Lung (tissue), 11 donors: ENCODE measurements at regions not wholly inside any gene's neighbourhood (a gene's known extent, or its start where the extent isn't known, plus 50 kb on each side); places are given as distances from the start of the nearest gene placed in this dataset.

Source experiments
- ATAC-seq: fragments of 200-7000 bp; cut with Tn5 transposase; one replicate; pipeline ENCODE4 v1.9.1; 2020; ENCODE audit warnings: moderate number of reproducible peaks; ENCODE audit not compliant: insufficient read depth, low FRiP score
- DNase-seq, 3 donors: peaks; one replicate each; pipeline ENCODE4 v3.0.0-alpha.2; 2013 to 2017
- H3K27ac ChIP-seq, 2 donors: one replicate each; pipeline ENCODE4 v1.5.1; 2013; ENCODE audit warnings: mild to moderate bottlenecking in 2 of 2, moderate library complexity in 2 of 2, control low read depth in 1 of 2, inconsistent platforms in 1 of 2, low read depth in 1 of 2, low read length in 1 of 2
- H3K27me3 ChIP-seq, 3 donors: one replicate each; pipeline ENCODE4 v1.5.1; 2013; ENCODE audit warnings: low read length in 2 of 3; ENCODE audit not compliant: control insufficient read depth in 3 of 3, insufficient read depth in 3 of 3
- H3K36me3 ChIP-seq, 4 donors: one replicate each; pipeline ENCODE4 v1.5.1; 2013; ENCODE audit warnings: low read length in 4 of 4, mild to moderate bottlenecking in 1 of 4, moderate library complexity in 1 of 4; ENCODE audit not compliant: control insufficient read depth in 4 of 4, insufficient read depth in 4 of 4
- H3K4me1 ChIP-seq, 5 donors: one replicate each; pipeline ENCODE4 v1.5.1; 2013; ENCODE audit warnings: low read length in 5 of 5, mild to moderate bottlenecking in 2 of 5, moderate library complexity in 1 of 5; ENCODE audit not compliant: control insufficient read depth in 5 of 5, insufficient read depth in 5 of 5
- H3K4me3 ChIP-seq: one replicate; pipeline ENCODE4 v1.5.1; 2013; ENCODE audit warnings: mild to moderate bottlenecking, control low read depth, moderate library complexity
- H3K9ac ChIP-seq, 2 donors: one replicate each; pipeline ENCODE4 v1.5.1; 2013; ENCODE audit warnings: low read length in 2 of 2, control low read depth in 1 of 2; ENCODE audit not compliant: insufficient read depth in 1 of 2
- H3K9me3 ChIP-seq, 4 donors: one replicate each; pipeline ENCODE4 v1.5.1; 2013; ENCODE audit warnings: low read length in 3 of 4, mild to moderate bottlenecking in 1 of 4, moderate library complexity in 1 of 4; ENCODE audit not compliant: control insufficient read depth in 4 of 4, insufficient read depth in 3 of 4
- WGBS, 2 donors: extraction: QIAGEN DNeasy Blood & Tissue Kit; methylation state at CpG; one replicate each; pipeline ENCODE4 v1.1.7; 2013; 5-methylcytosine and 5-hydroxymethylcytosine counted together
- TF ChIP-seq, protein P1 (sequence below): IDR thresholded peaks from 2 replicates; pipeline ENCODE4 v1.5.1; 2012; ENCODE audit warnings: mild to moderate bottlenecking; ENCODE audit errors: control extremely low read depth, extremely low read depth
- donor health status: control.
- donor health status: control.
- donor health status: Bipolar disorder and iron deficiency.
- donor health status: healthy.
- donor health status: DM: yes; HTN: yes; CAD: no.

DNA sequence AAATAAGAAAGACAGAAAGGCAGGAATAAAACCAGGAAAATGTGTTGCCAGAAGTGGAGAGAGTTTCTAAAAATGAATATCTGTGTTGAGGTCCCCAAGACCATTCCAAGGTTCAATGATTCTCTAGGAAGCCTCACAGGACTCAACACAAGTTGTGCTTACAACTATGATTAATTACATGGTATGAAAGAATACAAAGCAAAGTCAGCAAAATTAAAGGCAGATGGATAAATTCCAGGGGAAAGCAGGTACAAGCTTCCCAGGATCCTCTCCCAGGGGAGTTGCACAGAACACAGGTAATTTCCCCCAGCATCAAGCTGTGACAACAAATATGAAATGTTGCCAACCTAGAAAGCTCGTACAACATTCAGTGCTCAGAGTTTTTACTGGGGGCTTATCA, 154.4 kb upstream of the HNMT start:
- Histone ChIP-seq H3K27me3 (no peaks in the 10 kb centered on the region), H3K9ac (no peak overlapping the region), H3K27ac (no peak overlapping the region), H3K36me3 (no peaks in the 10 kb centered on the region), H3K4me3 (no peak overlapping the region), H3K9me3 (peaks cover 0 to 2% (median 0%) of the 10 kb centered on the region in 4 donors), H3K4me1 (no peaks in the 10 kb centered on the region)
- TF ChIP-seq, protein P1, sequence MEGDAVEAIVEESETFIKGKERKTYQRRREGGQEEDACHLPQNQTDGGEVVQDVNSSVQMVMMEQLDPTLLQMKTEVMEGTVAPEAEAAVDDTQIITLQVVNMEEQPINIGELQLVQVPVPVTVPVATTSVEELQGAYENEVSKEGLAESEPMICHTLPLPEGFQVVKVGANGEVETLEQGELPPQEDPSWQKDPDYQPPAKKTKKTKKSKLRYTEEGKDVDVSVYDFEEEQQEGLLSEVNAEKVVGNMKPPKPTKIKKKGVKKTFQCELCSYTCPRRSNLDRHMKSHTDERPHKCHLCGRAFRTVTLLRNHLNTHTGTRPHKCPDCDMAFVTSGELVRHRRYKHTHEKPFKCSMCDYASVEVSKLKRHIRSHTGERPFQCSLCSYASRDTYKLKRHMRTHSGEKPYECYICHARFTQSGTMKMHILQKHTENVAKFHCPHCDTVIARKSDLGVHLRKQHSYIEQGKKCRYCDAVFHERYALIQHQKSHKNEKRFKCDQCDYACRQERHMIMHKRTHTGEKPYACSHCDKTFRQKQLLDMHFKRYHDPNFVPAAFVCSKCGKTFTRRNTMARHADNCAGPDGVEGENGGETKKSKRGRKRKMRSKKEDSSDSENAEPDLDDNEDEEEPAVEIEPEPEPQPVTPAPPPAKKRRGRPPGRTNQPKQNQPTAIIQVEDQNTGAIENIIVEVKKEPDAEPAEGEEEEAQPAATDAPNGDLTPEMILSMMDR, result no peak
- 79 to 82% methylated on average over 1 of the region's 1 CpG for WGBS, 2 donors
- DNase-seq, result no peak
- no peak for ATAC-seq

DNA sequence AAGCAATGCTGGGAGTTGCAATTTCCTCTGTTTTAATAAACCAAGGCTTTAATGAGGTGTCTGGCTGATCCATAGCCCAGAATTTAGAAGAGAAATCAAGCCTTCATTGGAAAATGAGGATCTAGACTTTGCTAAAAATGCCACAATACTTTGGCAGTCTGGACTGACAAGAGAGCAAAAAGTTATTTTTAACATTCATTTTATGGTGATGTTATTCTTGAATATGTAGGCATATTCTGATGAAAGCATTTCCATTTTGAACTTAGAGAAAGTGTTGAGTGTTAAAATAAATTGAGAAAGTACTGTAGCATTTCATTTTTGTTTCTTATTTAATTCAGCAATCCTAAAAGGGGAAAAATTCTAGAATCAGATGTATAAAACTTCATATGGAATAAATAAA, 151.8 kb upstream of the HNMT start:
- ATAC-seq, result no peak

GRCh38 chr2:137813176-137813575, 151.1 kb upstream of the HNMT start:
- peak; percentile 41 for ATAC-seq
- 71 to 89% methylated on average over 3 of the region's 3 CpGs for WGBS, 2 donors

More for the DNA sequence above, 151.8 kb upstream of the HNMT start:
- Histone ChIP-seq H3K36me3 (no peaks in the 10 kb centered on the region), H3K4me1 (no peaks in the 10 kb centered on the region), H3K27me3 (no peaks in the 10 kb centered on the region), H3K9ac (no peak overlapping the region), H3K9me3 (peaks cover 0 to 2% (median 0%) of the 10 kb centered on the region in 4 donors), H3K27ac (no peak overlapping the region), H3K4me3 (no peak overlapping the region)
- no peak for DNase-seq
- TF ChIP-seq, protein P1, result no peak

GRCh38 chr2:137817058-137817457, 147.2 kb upstream of the HNMT start:
- no peak for DNase-seq
- H3K9ac ChIP-seq, result no peak overlapping the region
- H3K4me3 ChIP-seq, result no peak overlapping the region
- TF ChIP-seq, protein P1, result no peak
- no peak overlapping the region for H3K27ac ChIP-seq
- H3K27me3 ChIP-seq, result no peaks in the 10 kb centered on the region
- 65 to 79% methylated on average over 3 of the region's 3 CpGs for WGBS, 2 donors
- no peak for ATAC-seq
- no peaks in the 10 kb centered on the region for H3K4me1 ChIP-seq
- H3K9me3 ChIP-seq, result no peaks in the 10 kb centered on the region
- no peaks in the 10 kb centered on the region for H3K36me3 ChIP-seq

More at GRCh38 chr2:137813176-137813575, 151.1 kb upstream of the HNMT start:
- Histone ChIP-seq H3K36me3 (no peaks in the 10 kb centered on the region), H3K9ac (no peak overlapping the region), H3K27me3 (no peaks in the 10 kb centered on the region), H3K27ac (no peak overlapping the region), H3K9me3 (peaks cover 0 to 2% (median 0%) of the 10 kb centered on the region in 4 donors), H3K4me3 (no peak overlapping the region), H3K4me1 (no peaks in the 10 kb centered on the region)
- TF ChIP-seq, protein P1, result no peak
- no peak for DNase-seq
